ENCODE measurements at regions not wholly inside any gene's neighbourhood (a gene's known extent, or its start where the extent isn't known, plus 50 kb on each side); places are given as distances from the start of the nearest gene placed in this dataset.

- H3K4me3 ChIP-seq (replicated peaks in 1 of 3; ENCODE audit: insufficient read depth in 1 of 3, low read depth in 2 of 3, low read length in 3 of 3) = no peak overlapping the region
- no peak overlapping the region for H2AFZ ChIP-seq (ENCODE audit: low read length)
- H3K9ac ChIP-seq (ENCODE audit: insufficient read depth, low read depth, low read length) = no peak overlapping the region
- H3K9me3 ChIP-seq (ENCODE audit: low read length) = no peaks in the 10 kb centered on the region
- in situ Hi-C loops (cut with HindIII; ENCODE audit: extremely low pct_ligation_motif_present, low pct_unique_long_range_greater_than_20kb) = loop anchor here (5.0 kb wide), 1 partner anchor 203 kb away; the partner anchor contains the start of gene PANK2
- H3K4me2 ChIP-seq (ENCODE audit: low read depth, low read length) = no peak overlapping the region
- WGBS (ENCODE audit: low lambda C conversion rate) = 48% methylated on average over 11 of the region's 11 CpGs
- CTCF ChIA-PET (ENCODE audit: low intra/inter-chr PET ratio, low total read pairs) = no interaction called here
- H3K79me2 ChIP-seq (ENCODE audit: insufficient read depth, low read length) = no peaks in the 10 kb centered on the region
- no TSS peak for BruUV-seq (replicated peaks)
- DNase-seq (ENCODE audit: low spot score) (no peak), FAIRE-seq (no peak), ATAC-seq (no peak)
- H3K36me3 ChIP-seq (replicated peaks in 1 of 2; ENCODE audit: control insufficient read depth in 1 of 2, insufficient read depth in 2 of 2, low read length in 2 of 2) = no peaks in the 10 kb centered on the region
- peaks cover 0 to 8% of the 10 kb centered on the region in 2 experiments; a peak in 2 of 5 replicates for H3K27me3 ChIP-seq (ENCODE audit: control insufficient read depth in 1 of 2, insufficient read depth in 2 of 2, low read length in 2 of 2)
- H4K20me1 ChIP-seq (ENCODE audit: insufficient read depth, low read length) = no peaks in the 10 kb centered on the region
- no peak for TF ChIP-seq HNF4A (CRISPR knock-in tag; IDR thresholded peaks at IDR 0.05)
- TF ChIP-seq GATA4 (IDR thresholded peaks at IDR 0.05; ENCODE audit: borderline replicate concordance, low read depth) = no peak
- 0 out of 2 replicates have a peak, but pooled peaks have one; percentile 25 for TF ChIP-seq ZMYM3 (CRISPR knock-in tag; IDR thresholded peaks at IDR 0.05)
- no peak for TF ChIP-seq RXRB (CRISPR knock-in tag; IDR thresholded peaks at IDR 0.05; ENCODE audit: borderline replicate concordance)
- TF ChIP-seq, protein P1, sequence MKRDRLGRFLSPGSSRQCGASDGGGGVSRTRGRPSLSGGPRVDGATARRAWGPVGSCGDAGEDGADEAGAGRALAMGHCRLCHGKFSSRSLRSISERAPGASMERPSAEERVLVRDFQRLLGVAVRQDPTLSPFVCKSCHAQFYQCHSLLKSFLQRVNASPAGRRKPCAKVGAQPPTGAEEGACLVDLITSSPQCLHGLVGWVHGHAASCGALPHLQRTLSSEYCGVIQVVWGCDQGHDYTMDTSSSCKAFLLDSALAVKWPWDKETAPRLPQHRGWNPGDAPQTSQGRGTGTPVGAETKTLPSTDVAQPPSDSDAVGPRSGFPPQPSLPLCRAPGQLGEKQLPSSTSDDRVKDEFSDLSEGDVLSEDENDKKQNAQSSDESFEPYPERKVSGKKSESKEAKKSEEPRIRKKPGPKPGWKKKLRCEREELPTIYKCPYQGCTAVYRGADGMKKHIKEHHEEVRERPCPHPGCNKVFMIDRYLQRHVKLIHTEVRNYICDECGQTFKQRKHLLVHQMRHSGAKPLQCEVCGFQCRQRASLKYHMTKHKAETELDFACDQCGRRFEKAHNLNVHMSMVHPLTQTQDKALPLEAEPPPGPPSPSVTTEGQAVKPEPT (CRISPR knock-in tag; IDR thresholded peaks at IDR 0.05; ENCODE audit: low read depth) = no peak
- TF ChIP-seq ZNF343 (CRISPR knock-in tag; IDR thresholded peaks at IDR 0.05) = no peak
- TF ChIP-seq, protein P2, sequence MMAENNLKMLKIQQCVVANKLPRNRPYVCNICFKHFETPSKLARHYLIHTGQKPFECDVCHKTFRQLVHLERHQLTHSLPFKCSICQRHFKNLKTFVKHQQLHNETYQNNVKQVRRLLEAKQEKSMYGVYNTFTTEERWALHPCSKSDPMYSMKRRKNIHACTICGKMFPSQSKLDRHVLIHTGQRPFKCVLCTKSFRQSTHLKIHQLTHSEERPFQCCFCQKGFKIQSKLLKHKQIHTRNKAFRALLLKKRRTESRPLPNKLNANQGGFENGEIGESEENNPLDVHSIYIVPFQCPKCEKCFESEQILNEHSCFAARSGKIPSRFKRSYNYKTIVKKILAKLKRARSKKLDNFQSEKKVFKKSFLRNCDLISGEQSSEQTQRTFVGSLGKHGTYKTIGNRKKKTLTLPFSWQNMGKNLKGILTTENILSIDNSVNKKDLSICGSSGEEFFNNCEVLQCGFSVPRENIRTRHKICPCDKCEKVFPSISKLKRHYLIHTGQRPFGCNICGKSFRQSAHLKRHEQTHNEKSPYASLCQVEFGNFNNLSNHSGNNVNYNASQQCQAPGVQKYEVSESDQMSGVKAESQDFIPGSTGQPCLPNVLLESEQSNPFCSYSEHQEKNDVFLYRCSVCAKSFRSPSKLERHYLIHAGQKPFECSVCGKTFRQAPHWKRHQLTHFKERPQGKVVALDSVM (CRISPR knock-in tag; IDR thresholded peaks at IDR 0.05) = peak; percentile 96
- TF ChIP-seq TEAD3 (CRISPR knock-in tag; optimal IDR thresholded peaks at IDR 0.05; ENCODE audit: borderline replicate concordance) = no peak
- 0 out of 2 replicates have a peak, but pooled peaks have one; percentile 15 for TF ChIP-seq ARID2 (CRISPR knock-in tag; IDR thresholded peaks at IDR 0.05; ENCODE audit: borderline replicate concordance)
- TF ChIP-seq JUNB (CRISPR knock-in tag; IDR thresholded peaks at IDR 0.05; ENCODE audit: borderline replicate concordance) = peak; percentile 37; the same call in 1 of the 2 replicates
- 0 out of 2 replicates have a peak, but pooled peaks have one; percentile 20 for TF ChIP-seq CEBPG (CRISPR knock-in tag; IDR thresholded peaks at IDR 0.05)
- TF ChIP-seq ZNF605 (CRISPR knock-in tag; IDR thresholded peaks at IDR 0.05) = no peak
- POLR2A ChIA-PET = no interaction called here
- H3K4me1 ChIP-seq (ENCODE audit: insufficient read depth, low read length) = peaks cover 36% of the 10 kb centered on the region
- no peak overlapping the region for H3K27ac ChIP-seq (ENCODE audit: extremely low read length, insufficient read depth, low read length)
- intact Hi-C loops (cut with micrococcal nuclease; ENCODE audit: unreplicated experiment) = loop anchor here (5.0 kb wide), 2 partner anchors 203 to 308 kb away; partner anchors contain the start of genes PANK2 and SPEF1
Observed at GRCh38 chr20:4089756-4090487, 58.7 kb upstream of the SMOX start.
